GM21723 (cell line): ENCODE measurements at regions not wholly inside any gene's neighbourhood (a gene's known extent, or its start where the extent isn't known, plus 50 kb on each side); places are given as distances from the start of the nearest gene placed in this dataset.

Source experiments
- ATAC-seq: cut with Tn5 transposase; IDR thresholded peaks from one replicate; pipeline ENCODE4 v1.9.1; 2021; ENCODE audit warnings: mild to moderate bottlenecking, moderate library complexity; ENCODE audit not compliant: unreplicated experiment

- no peak for ATAC-seq
Observed at GRCh38 chr21:43318841-43319781, 107.8 kb downstream of the SIK1 start.

- no peak for ATAC-seq
Observed at GRCh38 chr21:43318368-43318767, 108.6 kb downstream of the SIK1 start.

GRCh38 chr21:43317959-43318358 lies 109.0 kb downstream of the SIK1 start:
- no peak for ATAC-seq

- ATAC-seq, result no peak
Observed at GRCh38 chr21:43317254-43317748, 109.6 kb downstream of the SIK1 start.

- ATAC-seq, result no peak
Observed at GRCh38 chr21:43316156-43316845, 110.6 kb downstream of the SIK1 start.

- no peak for ATAC-seq
Observed at GRCh38 chr21:43315244-43316137, 111.4 kb downstream of the SIK1 start.

GRCh38 chr21:43313939-43314405 lies 113.0 kb downstream of the SIK1 start:
- ATAC-seq, result peak; percentile 41

GRCh38 chr21:43313221-43313938 lies 113.6 kb downstream of the SIK1 start:
- peak; percentile 15 for ATAC-seq

- ATAC-seq, result no peak
Observed at GRCh38 chr21:43312751-43313169, 114.2 kb downstream of the SIK1 start.

- no peak for ATAC-seq
Observed at GRCh38 chr21:43312011-43312410, 114.9 kb downstream of the SIK1 start.

GRCh38 chr21:43311301-43311817 lies 115.6 kb downstream of the SIK1 start:
- ATAC-seq, result no peak

GRCh38 chr21:43308815-43309283 lies 118.1 kb downstream of the SIK1 start:
- no peak for ATAC-seq

GRCh38 chr21:43308101-43308814 lies 118.7 kb downstream of the SIK1 start:
- ATAC-seq, result no peak

- no peak for ATAC-seq
Observed at GRCh38 chr21:43307677-43308070, 119.3 kb downstream of the SIK1 start.

- ATAC-seq, result peak; percentile 59
Observed at GRCh38 chr21:43306911-43307676, 119.8 kb downstream of the SIK1 start.

- no peak for ATAC-seq
Observed at GRCh38 chr21:43306391-43306790, 120.5 kb downstream of the SIK1 start.

GRCh38 chr21:43305811-43306311 lies 121.1 kb downstream of the SIK1 start:
- ATAC-seq, result no peak

- ATAC-seq, result no peak
Observed at GRCh38 chr21:43305336-43305665, 121.6 kb downstream of the SIK1 start.
